ENCODE measurements at regions not wholly inside any gene's neighbourhood (a gene's known extent, or its start where the extent isn't known, plus 50 kb on each side); places are given as distances from the start of the nearest gene placed in this dataset.

DNA sequence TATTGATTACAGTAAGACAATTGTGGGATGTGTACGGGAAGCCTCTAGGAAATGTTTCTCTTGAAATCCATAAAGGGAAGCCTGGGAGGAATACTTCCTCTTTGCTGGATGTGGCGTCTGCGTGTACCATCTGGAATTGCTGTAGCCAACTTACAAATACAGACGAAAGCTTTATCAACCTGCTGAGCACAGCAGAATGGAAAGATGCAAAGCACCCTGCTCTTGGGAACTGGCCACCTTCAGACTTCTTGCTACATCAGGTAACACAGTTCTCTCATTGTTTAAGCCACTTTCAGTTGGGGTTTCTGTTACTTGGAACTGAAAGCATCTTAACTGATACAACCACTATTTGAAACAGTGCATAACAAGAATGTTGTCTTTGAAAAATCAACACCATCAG lies 213.8 kb downstream of the HRH4 start:
- DNase-seq (ENCODE audit: low spot score): no peak

DNA sequence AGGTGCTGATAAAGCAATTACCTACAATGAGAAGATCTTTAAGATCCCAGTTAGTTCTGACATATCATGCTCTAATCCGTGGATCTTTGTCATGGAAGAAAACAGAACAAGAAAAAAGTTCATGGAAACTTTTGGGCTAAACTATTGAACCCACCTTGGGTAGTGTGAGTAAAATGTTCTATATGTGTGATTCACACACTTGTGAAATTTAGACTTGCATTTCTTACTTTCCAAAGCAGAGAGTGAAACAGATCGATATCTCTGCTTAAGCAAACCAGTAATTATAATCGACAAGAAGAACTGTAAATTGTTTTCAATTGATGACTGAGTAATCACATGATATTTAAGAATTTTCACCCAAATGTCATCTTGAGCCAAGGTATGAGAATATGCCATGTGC lies 214.2 kb downstream of the HRH4 start:
- no peak for DNase-seq (ENCODE audit: low spot score)

DNA sequence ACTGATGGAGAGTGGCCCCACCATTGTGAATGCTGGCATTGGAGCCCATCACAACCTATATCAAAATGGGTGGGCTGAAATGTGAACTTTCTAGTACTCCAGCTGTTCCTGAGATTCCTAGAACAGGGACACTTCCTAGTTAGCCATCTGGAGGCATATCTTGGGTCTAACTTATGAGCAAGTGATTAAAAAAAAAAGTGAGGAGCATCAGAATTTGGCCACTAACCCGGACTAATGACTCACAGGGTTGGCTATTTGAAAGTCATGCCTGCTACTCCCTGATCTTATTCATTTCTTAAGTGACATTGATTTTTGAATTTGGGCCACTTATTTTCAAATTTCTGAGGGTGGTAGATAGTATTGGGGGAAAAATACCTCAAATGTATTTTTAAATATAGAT lies 216.6 kb downstream of the HRH4 start:
- DNase-seq (ENCODE audit: low spot score): no peak

DNA sequence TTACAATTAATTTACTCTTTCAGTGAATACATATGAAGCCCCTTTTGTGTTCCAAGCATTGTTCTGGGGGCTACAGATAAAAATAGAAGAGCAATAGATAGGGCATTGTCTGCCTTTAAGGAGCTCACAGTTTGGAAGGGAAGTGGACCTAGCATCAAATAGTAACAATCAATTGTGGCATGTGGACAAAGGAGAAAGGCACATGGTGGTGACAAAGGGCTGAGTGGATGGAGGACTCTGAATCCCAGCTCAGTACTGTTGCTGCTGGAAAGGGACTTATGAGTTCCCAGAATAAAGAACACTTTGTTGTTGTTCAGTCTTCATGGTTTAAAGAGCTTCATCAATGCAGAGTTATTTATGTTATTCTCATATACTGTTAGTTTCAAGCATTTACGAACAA lies 217.7 kb downstream of the HRH4 start:
- DNase-seq (ENCODE audit: low spot score): no peak

DNA sequence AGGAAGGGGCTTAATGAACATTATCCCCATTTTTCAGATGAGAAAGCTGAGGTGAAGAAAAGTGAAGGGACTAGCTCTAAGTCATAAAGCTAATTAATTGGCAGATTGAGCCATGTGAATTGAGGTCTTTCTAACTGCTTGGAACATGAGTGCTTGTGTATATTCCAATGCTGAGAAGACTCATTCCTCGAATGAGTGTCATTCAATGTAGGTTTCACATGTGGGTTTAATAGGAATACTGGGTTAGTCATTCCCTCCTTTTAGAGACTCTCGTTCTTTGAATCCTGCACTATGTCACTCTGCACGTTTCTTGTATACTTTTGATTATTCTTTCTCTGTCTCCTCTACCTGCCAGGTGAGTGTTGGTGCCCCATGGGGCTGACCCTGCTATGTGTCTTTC lies 218.2 kb downstream of the HRH4 start:
- no peak for DNase-seq (ENCODE audit: low spot score)

DNA sequence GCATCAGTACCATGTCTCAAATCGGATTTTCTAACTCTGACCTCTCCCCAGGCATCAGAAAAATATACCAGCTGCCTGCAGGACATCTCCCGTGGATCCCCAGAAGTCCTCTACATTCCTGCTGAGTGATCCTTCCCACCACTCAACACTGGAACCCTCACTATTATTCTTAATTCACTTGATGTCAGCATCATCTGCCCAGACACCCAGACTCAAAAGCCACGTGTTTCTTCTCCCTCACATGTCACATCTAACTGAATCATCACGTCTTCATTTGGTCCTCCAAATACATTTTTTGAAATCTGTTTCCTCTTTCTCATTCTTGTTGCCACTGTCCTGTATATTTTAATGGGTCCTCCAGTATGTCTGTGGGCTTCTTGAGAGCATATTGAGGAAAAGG lies 218.6 kb downstream of the HRH4 start:
- no peak for DNase-seq (ENCODE audit: low spot score)

DNA sequence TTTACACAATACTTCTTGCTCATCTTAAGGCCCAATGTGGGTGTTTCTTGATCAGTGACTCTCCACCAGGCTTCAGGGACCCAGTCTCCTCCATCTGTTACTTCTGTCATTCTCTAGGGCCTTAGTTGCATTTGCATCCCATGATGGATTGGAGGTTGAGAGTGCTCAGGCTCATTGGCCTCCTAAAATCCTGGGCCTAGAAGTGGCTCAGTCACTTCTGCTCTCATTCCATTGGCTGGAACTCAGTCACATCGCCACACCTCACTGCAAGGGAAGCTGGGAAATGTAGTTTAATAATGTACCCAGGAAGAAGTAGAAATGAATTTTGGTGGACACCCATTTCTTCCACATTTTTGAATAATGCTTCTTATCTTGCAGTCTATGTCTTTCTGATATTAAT lies 223.5 kb downstream of the HRH4 start:
- no peak for DNase-seq (ENCODE audit: low spot score)

DNA sequence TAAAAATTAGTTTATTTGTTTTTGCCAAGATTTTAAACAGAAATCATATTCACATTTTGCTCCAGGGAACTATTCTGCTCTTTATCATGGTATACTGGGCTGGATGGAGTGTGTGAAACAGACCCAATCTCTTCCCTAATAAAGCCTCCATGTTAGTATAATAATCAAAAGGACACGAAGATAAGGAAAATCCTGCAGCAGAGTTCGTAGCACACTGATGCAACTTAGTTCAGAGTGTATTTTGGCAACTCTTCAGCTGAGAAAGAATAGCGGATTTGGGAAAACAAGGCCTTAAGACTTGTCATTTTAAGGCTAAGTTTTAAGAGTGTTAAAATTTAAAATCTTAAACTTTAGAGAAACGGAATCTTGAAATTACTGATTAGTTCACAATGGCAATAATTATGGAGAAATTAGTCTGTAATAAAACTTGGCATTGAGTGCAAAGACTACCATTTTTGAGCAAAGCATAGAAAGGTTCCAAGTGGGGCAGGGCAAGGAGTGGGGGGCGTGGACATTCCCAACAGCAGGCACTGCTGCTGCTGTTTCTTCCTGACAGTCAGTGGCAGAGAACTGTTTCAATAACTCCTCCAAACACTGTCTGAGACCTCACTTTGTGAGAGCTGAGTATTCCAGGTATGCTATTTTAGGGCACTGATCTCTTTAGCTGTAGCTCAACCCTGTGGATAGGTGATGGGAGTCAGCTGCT lies 225.0 kb downstream of the HRH4 start:
- DNase-seq (ENCODE audit: low spot score): no peak

DNA sequence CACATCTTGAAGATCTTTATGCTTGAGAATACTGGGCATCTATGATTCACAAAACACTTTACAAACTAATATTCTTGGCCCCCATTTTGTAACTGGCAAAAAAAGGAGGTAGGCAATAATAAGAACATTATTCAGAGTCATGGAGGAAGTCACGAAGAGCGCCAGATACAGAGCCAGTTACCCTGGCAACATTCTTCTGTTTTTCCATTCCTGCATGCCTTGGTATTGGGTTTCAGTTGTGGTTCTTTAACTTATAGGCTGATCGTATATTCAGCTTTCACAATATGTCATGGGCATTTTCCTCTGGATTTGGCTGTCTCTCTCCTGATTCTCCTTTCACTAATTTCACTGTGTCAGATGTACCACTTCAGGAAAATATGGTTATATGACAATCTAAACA lies 234.7 kb downstream of the HRH4 start:
- DNase-seq (ENCODE audit: low spot score): no peak

DNA sequence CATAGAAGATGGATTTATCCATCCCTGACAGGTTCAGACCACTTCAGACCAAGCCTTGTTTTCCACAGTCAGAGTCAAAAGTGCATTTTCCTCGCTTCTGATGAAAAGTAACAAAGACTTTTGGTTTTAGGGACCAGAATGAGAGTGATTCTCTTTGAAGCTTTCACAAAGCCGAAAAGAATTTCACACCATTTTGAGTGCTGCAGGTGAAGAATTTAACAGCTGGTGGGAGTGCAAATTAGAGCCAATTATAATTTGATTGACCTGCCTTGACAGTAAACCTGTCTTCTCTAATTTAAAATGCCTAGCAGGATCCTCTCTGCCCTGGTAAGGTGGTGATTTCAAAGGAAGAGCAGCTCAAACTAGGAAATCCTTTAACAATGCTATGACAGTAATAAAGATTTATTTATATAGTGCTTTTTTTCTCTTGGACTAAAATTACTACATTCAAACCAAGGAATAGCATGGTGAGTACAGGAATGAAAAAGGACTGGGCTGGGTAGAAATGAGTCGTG lies 241.6 kb downstream of the HRH4 start:
- no peak for DNase-seq (ENCODE audit: low spot score)

DNA sequence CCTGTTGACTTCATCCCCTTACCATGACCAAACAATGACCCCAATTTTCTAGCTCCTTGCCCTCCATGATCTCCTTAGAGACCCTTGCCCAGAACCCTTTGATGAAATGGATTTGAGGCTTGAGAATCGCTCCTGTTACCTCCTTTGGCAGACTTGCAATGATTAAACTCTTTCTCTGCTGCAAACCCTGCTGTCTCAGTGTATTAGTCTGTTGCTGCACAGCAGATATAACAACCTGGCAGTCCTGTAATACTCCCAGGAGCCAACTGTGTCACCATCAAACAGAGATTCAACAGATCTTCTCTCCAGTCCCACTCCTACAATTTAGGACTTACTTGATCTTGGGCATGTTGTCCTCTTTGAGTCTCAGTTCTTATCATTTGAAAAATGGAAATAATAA lies 242.9 kb downstream of the HRH4 start:
- DNase-seq (ENCODE audit: low spot score): no peak

DNA sequence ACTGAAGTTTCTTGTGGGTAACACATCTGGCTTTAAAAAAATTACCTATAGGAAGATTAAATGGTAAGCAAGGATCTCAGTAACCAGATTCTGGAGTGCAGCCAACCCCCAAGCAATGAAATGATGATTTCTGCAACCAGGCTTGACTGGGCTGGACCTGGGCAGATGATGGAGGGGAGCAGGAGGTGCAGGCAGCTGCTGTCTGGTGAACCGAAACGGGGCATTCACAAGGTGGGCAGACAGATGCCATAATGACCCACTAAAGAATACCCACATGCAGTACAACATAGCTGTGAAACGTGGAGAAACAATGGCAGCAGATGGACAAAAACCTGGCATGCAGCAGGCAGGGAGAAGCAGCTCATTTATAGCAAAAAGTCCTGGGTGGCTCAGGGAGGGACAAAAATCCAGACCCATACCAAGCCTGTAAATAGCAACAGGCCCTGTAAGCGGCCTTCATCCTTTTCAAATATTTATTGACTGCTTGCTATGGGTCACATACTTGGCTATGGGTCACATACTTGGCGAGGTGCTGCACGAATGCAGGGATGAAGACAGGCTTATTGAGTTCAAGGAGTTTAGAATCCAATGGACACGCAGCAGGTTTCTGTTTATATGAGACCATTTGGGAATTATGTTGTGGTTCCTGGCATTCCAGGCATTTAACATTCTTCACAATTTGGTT lies 244.7 kb downstream of the HRH4 start:
- DNase-seq (ENCODE audit: low spot score): no peak

DNA sequence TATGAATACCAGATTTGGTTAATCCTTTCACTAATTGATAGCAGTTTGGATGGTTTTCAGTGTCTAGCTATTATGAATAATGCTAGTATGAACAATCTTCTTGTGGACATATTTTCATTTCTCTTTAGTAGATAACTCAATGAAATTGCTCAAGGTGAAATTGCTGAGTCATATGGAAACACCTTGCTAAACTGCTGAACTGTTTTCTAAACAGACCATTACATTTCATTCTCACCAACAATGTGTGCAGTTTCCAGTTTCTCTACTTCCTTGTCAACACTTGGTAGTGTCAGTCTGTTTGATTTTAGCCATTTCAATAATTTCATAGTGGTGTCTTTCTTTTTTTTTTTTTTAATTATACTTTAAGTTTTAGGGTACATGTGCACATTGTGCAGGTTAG lies 250.0 kb downstream of the HRH4 start:
- DNase-seq (ENCODE audit: low spot score): peak; percentile 22

DNA sequence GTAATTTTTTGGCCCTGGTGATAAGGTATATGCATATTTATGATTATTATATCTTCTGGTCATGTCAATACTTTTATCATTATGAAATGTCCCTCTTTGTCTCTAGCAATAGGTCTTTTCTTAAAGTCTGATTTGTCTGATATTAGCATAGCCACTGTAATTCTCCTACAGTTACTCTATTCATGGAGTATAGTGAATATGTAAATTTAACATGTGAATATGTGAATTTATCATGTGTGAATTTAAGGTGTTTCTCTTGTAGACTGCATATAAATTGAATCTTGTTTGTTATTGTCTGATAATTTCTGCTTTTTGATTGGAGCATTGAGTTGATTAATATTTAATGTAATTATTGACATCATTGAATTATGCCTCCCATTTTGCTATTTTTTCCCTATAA lies 259.4 kb downstream of the HRH4 start:
- DNase-seq (ENCODE audit: low spot score): no peak

DNA sequence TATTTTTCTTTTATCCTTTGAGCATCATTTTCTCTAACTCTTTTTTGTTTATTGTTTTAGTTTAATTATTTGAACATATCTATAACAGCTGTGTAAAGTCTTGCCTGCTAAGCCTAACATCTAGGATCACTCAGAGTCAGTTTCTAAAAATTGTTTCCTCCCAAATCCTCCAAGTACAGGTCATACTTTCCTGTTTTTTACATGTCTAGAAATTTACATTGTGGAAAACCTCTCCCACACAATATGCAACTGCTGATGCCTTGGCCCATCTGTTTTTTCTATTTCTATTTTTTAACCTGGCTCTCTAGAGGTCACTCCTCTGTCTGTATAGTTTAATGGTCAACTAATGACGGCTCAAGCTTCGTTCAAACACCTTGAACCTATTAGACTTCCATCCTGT lies 261.0 kb downstream of the HRH4 start:
- no peak for DNase-seq (ENCODE audit: low spot score)

DNA sequence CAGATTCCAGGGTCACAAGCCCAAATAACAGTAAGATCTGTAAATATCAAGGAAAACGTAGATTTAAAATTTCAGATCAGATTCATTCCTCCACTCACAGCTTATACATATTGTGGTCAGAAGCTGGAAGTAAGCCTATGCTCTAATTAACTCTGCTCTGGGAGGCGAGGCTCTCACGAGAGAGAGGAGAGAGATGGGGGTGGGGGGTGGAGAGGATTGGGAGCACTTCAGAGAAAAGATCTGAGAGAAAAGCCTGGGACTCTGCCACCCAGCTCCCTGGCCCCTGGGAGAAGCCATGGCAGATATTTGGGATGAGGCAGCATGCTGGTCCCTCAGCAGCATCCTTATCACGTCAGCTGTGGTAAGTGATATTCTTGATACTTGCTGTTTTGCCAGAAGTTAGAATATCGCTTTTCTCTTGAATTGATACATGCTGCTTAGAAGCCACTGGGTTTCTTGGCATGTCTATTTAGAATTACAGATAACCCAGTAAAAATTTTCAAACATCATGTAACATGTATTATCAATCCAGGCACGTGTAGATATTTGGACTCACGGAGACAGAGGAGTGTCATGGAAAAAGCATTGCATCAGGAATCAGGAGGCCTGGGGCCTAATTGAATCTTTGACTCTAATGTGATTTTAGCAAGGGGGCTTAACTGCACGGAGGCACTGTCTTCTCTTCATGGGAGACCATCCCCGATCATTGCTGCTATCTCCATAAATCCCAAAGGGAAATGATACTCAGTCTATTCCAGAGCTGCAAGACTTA lies 265.4 kb downstream of the HRH4 start:
- no peak for DNase-seq (ENCODE audit: low spot score)

DNA sequence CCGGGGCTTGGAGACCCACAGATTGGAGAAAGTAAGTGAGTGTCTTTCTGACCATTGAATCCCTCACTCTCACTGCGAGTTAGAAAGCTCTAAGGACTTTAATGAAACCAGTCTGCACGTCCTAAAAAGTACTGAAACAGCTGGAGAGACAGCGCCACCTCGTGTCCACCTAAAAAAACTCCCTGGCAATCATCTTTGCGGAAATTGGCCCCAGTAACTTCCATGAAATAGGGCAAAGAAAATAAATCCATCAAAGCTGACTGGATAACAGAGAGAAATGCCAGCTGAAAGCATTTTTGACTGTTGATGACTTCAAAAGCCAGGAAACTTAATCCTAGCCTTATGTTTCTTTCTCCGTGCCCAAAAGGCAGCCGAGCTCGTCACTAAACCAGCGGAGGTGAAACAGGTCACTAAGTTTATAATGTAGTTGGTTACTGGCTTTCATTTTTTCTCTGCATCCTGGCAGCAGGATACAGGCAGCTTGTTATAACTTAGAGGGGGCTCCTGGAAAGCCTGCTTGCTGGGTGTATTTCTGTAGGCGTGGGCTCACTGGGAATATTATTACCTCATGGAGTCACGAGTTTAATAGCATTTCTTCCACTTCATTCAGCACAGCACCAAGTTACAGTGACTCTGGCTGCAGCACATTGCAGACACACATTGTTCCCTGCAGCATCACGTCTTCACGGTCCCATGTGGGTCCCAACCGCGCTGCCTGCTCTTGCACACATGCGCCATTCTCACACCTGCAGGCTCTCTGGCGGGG lies 266.5 kb downstream of the HRH4 start:
- DNase-seq (ENCODE audit: low spot score): peak; percentile 48

DNA sequence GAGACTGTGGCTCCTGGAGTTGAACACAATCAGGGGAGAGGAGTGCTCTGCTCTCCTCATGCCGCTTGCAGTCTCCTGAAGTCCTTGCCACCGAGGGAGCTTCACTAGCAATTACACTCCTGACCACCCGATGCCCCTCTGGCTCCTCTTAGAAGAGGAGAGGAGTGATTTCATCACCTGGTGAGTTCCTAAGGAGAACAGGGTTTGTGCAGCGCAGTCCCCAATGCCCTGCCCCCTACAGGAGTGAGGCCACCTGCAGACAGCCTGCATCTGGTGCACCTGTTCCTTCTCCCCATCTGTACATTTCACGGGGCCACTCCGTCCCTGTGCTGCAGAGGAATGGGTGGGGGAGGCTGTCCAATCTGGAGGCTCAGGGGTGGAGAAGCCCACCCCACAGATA lies 267.2 kb downstream of the HRH4 start:
- no peak for DNase-seq (ENCODE audit: low spot score)

DNA sequence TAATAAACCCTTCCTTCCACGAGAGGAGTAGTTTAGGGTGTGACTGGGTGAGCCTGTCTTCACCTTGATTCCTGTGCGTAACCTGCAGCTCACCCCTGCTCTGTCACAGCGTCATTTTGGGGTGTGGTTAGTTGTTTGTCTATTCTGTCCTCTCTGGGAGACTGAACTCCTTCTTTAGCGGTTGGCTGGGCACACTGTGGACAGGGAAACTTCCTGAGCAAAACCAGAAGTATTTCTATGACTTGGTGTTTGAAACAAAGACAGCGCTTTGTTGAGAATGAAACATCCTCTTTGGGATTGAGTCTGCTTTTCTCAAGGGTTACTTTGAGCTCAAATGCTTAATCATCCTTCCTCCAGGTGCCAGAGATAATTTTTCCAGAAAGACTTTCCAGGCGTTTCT lies 270.7 kb downstream of the HRH4 start:
- no peak for DNase-seq (ENCODE audit: low spot score)

DNA sequence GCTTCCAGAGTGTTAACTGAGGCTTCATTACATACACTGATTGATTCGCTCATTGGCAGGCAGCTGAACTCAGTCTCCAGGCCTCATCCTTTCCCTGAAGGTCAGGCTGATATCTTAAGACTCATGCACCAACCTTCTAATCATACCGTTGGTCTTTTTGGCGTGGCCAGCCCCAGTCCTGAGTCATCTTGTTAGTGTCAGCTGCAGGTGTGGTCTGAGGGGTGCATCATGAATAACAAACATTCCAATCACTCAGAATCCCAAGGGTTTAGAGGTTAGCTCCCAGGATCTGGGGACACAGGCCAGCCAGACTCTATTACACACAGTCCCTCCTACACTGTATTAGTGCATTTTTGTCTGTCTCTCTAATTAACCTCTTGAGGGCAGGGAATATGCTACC lies 271.5 kb downstream of the HRH4 start:
- DNase-seq (ENCODE audit: low spot score): no peak

DNA sequence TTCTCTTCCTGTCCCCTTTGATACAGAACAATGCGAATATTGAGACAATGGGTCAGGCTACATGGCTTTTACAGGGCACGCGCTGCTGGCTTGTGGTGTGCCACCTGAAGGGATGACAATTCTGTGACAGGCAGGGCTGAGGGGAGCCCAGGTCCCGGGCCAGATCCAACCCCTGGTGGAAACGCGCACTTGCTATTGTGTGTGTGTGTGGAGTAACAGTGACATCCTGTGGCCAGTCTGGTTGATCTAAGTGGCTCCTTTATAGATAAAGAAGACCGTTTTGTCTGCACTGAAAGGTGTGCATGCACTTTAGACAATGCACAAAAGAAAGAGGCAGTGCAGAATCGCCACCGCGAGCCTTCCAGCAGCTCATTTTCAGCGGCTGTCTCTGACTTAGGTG lies 273.6 kb downstream of the HRH4 start:
- no peak for DNase-seq (ENCODE audit: low spot score)

DNA sequence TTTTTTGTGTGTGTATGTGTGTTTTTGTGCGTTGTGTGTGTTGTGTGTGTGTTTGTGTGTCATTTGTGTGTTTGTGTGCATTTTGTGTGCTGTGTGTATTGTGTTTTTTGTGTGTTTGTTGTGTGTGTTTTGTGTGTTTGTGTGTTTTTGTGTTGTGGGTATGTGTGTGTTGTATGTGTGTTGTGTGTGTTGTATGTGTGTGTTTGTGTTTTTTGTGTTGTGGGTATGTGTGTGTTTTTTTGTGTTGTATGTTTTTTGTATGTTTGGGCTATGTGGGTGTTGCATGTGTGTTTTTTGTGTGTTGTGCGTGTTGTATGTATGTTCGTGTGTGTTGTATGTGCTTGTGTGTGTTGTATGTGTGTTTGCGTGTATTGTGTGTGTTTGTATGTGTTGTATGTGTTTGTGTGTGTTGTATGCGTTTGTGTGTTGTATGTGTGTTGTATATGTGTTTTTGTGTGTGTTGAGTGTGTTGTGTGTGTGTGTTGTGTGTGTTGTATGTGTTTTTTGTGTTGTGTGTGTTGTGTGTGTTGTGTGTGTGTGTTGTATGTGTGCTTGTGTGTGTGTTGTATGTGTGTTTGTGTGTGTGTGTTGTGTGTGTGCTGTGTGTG lies 275.3 kb downstream of the HRH4 start:
- DNase-seq (ENCODE audit: low spot score): no peak
